ENCODE measurements at regions not wholly inside any gene's neighbourhood (a gene's known extent, or its start where the extent isn't known, plus 50 kb on each side); places are given as distances from the start of the nearest gene placed in this dataset.

- DNase-seq (ENCODE audit: low read depth, low spot score) = no peak
These were observed 53.8 kb upstream of the ASB18 start for GRCh38 chr2:236317938-236318396.

- no peak for DNase-seq (ENCODE audit: low read depth, low spot score)
These were observed 54.2 kb upstream of the ASB18 start for GRCh38 chr2:236318401-236318800.

DNA sequence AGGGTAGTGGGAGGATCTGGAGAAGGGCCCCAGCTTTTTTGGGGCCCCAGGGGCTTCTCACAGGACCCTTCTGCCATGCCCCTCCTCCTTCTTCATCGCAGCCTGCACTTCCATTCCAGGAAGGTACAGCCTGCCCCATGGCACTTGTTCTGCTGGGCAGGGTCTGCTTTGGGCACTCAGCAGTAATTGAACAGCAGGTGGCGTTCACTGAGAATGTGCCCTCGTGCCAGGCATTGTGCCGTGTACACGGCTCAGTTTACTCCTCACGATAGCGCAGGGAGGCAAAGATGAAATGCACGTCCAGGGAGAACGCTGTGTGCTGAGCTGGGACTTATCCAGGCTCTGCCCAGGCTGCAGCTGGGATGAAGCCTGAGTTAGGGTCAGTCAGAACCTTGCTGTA lies 54.8 kb upstream of the ASB18 start:
- no peak for DNase-seq (ENCODE audit: low read depth, low spot score)

- no peak for DNase-seq (ENCODE audit: low read depth, low spot score)
These were observed 57.2 kb upstream of the ASB18 start for GRCh38 chr2:236321415-236321814.

- no peak for DNase-seq (ENCODE audit: low read depth, low spot score)
These were observed 69.4 kb upstream of the ASB18 start for GRCh38 chr2:236333417-236334121.

GRCh38 chr2:236334122-236334876 lies 70.1 kb upstream of the ASB18 start:
- DNase-seq (ENCODE audit: low read depth, low spot score) = no peak

- no peak for DNase-seq (ENCODE audit: low read depth, low spot score)
These were observed 71.7 kb upstream of the ASB18 start for GRCh38 chr2:236335696-236336574.

GRCh38 chr2:236336575-236337464 lies 72.6 kb upstream of the ASB18 start:
- no peak for DNase-seq (ENCODE audit: low read depth, low spot score)

DNA sequence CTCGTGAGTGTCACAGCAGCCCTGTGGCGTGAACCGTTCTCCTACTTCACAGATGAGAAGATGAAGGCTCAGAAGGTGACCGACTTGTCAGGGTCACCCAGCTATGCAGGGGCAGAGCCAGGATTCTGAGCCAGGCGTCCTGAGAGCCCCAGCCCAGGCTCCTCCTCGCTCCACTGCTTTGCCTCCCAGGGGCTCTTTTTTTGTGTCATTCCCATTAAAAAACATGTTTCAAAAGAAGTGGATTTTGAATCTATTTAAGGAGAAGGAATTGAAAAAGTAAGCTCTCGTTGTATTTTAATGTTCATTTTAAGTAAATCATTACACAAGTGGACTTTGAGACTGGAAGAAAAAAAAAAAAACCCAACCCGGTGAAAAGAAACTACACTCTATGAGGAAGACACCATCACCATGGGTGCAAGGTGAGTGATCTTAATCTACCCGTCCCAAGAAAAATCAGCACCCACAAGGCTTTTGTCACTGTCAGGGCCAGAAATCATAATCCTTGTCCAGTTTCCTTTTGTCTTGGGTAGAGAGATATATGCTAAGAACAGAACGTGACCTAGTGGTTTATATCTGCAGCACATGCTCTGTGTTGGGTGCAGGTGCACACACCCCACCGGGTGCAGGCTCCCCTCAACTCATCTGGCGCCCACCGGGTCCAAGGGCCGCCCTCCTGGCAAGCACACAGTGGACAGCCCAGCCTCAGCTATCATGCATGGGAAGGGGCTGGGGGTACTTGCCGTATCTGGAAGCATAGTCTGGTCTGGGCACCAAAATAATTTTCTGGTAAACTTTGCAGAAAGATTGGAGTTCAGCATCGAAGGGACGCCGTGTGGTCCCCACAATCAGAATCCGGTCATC lies 73.5 kb upstream of the ASB18 start:
- no peak for DNase-seq (ENCODE audit: low read depth, low spot score)

GRCh38 chr2:236338495-236339184 lies 74.4 kb upstream of the ASB18 start:
- no peak for DNase-seq (ENCODE audit: low read depth, low spot score)

DNA sequence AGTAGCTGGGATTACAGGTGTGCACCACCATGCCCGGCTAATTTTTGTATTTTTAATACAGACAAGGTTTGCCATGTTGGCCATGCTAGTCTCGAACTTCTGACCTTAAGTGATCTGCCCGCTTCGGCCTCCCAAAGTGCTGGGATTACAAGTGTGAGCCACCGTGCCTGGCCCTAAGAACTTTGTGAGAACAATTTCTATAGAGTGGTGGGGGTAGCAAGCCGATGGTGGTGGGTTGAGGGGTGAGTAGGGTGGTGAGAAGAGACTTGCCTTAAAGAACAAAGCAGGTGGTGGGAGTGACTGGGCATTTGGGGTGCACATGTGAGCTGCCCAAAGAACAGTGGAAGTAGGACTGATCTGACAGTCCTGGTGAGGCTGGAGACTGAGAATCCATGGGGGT lies 76.0 kb upstream of the ASB18 start:
- no peak for DNase-seq (ENCODE audit: low read depth, low spot score)

DNA sequence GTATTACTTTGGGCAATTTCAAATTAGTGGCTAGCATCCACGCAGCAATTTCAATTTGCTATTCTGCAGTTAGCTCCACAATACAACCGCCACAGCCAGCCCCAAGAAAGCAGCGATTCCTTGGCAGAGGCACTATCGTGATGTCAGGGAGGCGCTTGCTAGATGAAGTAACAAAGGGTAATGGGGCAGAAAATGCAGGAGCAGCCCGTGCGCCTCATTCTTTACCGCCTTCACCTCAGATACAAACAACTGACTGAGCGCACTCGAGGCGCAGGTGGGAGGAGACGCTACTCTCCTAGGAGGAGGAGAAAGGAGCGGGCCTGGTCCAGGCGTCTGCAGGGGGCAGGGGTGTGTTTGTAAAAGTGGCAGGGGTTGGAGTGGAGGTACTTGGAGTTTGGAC lies 76.9 kb upstream of the ASB18 start:
- DNase-seq (ENCODE audit: low read depth, low spot score) = no peak

DNA sequence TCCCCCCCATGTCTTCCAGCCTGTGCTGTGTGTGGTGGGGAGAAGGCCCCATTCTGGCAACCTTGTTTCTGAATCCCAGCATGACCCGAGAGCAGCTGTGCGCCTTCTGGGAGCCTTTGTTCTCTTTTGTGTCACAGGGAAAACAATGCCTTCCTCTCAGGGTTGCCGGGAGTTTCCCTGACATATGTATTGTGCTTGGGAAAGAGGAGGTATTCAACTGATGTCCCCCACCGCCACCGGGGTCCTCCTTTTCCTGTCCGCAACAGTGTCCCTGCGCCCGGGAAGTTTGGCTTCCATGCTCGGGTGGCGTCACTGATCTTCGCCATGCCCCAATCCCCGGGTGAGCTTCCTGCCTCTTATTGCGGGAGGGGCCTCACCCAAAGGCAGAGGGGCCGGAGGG lies 77.5 kb upstream of the ASB18 start:
- DNase-seq (ENCODE audit: low read depth, low spot score) = no peak

- no peak for DNase-seq (ENCODE audit: low read depth, low spot score)
These were observed 78.3 kb upstream of the ASB18 start for GRCh38 chr2:236342507-236342906.

DNA sequence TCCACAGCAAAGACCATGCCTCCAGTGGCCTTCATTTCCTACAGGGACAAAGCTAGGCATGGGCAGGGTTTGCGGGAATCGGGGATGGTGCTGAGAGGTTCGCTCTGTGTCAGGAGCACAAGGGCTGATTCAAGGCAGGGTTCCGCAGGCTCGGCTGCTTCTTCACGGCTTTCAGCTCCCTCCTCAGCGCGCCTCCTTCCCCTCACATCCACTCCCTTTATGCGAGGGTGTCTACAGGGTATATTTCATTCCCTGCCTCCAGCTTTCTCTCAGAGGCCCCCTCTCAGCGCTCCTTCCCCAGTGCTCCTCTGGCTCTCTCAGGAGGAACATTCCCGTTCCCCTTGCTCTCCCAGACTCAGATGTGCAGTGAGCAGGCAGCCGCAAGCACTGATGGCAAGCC lies 78.7 kb upstream of the ASB18 start:
- no peak for DNase-seq (ENCODE audit: low read depth, low spot score)

DNA sequence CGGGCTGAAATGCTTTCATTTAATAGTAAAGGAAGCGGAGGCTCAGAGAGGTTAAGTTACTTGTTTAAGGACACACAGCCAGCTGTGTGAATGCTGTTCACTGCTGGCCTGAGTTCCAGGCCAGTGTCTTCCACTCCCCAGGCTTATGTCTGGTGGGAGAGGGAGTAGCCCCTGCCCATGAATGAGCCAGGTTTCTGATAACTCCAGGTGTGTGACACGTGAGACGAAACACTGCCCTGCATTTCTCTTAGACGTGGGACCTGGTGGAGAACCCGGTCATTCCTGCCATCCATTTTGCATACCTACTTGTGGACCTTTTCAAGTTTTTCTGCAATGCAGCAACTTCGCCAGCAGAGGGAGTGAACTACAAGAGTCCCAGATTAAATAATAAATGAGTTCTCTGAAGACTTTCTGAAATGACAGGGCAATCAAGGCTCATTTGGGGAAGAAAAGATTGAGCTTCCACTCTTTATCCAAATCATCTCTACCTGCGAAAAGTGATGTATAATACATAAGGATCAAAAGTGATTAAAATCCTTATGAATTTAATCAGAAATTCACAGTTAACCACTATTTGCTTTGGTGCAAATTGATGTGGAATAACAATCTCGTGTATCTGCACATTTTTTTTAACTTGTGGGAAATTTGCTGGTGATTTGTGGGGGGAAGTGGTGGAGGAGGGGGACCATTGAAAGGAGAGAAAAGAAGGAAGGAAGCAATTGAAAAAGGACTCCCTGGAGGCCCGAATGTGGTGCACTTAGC lies 79.4 kb upstream of the ASB18 start:
- peak; percentile 33 for DNase-seq (ENCODE audit: low read depth, low spot score)

DNA sequence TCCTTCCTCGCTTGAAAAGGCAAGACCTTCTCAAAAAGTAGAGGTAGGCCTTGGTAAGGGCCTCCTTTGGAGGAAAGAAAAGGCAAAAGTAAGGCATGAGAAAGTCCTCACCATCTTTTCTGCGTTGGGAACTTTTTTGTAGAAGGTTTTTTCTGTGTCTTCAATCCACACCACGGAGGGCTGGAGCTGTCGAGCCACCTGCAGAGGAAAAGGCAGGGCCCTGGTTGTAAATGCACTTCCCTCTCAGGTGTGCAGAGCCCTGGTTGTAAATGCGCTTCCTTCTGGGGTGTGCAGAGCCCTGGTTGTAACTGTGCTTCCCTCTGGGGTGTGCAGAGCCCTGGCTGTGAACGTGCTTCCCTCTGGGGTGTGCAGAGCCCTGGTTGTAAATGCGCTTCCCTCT lies 80.2 kb upstream of the ASB18 start:
- no peak for DNase-seq (ENCODE audit: low read depth, low spot score)

- DNase-seq (ENCODE audit: low read depth, low spot score) = no peak
These were observed 81.0 kb upstream of the ASB18 start for GRCh38 chr2:236345081-236345714.
